LNCAP (cell line): ENCODE measurements at regions not wholly inside any gene's neighbourhood (a gene's known extent, or its start where the extent isn't known, plus 50 kb on each side); places are given as distances from the start of the nearest gene placed in this dataset.

Source experiments
- TF ChIP-seq, protein P1 (sequence below): fragments of 450-650 bp; IDR thresholded peaks from 2 replicates; pipeline ENCODE4 v1.5.1; 2017; ENCODE audit warnings: mild to moderate bottlenecking

DNA sequence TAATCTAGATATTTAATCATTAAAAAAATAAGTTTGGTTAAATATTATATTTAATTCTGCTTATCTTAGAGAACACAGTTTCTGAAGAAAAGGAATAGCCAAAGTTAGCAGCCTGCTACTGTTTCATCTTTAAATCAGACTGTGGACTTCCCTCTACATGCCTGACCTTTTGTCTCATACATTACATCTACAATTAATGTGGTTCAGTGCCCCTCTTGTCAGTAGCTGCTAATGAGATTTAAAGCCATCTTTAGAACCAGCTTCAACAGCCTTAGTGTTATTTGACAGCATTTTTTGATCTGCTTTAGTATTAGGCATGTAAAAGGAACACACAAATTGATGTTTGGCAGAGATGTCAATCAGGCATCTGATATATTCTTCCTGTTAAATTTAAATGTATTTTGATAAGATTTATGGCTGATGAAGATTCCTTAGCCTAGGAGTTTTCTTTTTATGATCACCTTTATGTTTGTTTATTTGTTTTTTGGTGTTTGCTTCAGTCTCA is 1925.8 kb upstream of the PRR20A start:
- TF ChIP-seq, protein P1, sequence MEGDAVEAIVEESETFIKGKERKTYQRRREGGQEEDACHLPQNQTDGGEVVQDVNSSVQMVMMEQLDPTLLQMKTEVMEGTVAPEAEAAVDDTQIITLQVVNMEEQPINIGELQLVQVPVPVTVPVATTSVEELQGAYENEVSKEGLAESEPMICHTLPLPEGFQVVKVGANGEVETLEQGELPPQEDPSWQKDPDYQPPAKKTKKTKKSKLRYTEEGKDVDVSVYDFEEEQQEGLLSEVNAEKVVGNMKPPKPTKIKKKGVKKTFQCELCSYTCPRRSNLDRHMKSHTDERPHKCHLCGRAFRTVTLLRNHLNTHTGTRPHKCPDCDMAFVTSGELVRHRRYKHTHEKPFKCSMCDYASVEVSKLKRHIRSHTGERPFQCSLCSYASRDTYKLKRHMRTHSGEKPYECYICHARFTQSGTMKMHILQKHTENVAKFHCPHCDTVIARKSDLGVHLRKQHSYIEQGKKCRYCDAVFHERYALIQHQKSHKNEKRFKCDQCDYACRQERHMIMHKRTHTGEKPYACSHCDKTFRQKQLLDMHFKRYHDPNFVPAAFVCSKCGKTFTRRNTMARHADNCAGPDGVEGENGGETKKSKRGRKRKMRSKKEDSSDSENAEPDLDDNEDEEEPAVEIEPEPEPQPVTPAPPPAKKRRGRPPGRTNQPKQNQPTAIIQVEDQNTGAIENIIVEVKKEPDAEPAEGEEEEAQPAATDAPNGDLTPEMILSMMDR: no peak

DNA sequence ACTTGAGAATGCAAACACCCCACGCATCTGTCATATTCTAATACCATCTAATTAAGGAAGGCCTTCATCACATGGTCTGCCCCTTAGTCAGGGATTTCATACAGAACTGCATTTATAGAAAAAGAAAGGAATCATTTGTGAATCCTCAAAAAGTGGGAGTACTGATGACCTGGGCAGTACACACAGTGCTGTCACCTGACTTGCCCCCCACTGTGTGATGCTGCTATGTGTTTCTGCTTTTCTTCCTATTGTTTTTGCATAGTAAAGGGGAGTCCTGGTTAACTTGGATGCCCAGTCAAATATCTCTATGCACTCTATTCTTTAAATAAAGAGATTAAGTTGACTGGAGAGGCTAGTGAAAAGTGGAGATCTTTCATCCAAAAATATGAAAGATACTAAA is 1921.2 kb upstream of the PRR20A start:
- TF ChIP-seq, protein P1: no peak

- TF ChIP-seq, protein P1: no peak
Observed at GRCh38 chr13:55229906-55230569, 1910.7 kb upstream of the PRR20A start.

DNA sequence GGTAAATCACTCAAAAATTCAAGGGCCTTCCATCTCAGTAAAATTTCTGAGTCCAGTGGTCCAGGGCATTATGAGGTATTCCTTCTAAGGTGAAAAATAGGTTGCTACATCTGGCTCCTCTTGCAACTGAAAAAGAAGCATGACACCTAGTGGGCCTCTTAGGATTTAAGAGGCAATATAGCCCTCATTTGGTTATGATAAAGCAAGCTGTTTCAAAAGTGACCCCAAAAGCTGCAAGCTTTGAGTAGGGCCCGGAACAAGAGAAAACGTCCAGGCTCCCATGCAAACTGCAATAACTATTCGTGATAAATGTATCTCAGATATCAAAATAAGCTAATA is 1910.2 kb upstream of the PRR20A start:
- TF ChIP-seq, protein P1: no peak

- TF ChIP-seq, protein P1: no peak
Observed at GRCh38 chr13:55234311-55234710, 1906.4 kb upstream of the PRR20A start.

DNA sequence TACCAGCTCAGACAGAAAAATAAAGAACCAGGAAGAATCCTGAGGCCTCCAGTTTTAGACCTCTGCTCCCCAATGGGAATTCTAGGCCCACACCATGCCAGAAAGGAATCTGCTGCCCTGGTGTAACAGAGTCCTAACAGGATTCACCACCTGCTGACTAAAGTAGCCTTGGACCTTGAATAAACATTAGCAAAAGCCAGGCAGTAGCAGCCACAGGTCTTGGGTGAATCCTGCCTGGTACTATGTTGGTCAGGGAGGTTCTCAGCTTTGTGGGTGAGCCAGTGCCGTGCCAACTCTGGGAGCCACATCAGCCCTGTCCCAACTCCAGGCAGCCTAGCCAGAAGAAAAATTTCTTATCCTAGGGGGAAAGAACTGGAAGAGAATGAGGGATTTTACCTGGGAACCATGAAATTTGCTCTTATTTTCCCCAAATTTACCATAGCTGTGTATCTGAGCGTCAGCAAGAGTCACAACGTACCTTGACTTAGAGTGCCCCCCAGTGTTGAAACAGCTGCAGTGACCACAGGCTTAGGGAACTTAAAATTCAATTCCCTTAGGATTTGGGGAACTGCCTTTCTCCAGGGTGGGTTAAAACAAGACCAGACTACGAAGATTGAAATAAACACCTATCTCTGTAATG is 1895.6 kb upstream of the PRR20A start:
- TF ChIP-seq, protein P1: peak; percentile 63

GRCh38 chr13:55255236-55255635 is 1885.5 kb upstream of the PRR20A start:
- TF ChIP-seq, protein P1: no peak
